Prostate gland (tissue), 2 donors: ENCODE measurements at regions not wholly inside any gene's neighbourhood (a gene's known extent, or its start where the extent isn't known, plus 50 kb on each side); places are given as distances from the start of the nearest gene placed in this dataset.

ENCODE experiments used
- DNase-seq: peaks from one replicate; pipeline ENCODE4 v3.0.0-alpha.2; 2019; ENCODE audit warnings: low spot score
- H3K27ac ChIP-seq, 2 donors: fragments of 200-600 bp; sonication (generic); 2 replicates each; pipeline ENCODE4 v1.5.1; 2017 to 2019
- H3K27me3 ChIP-seq: fragments of 200-600 bp; sonication (generic); replicated peaks from 2 replicates; pipeline ENCODE4 v1.5.1; 2019; ENCODE audit not compliant: insufficient read depth
- H3K36me3 ChIP-seq, 2 donors: fragments of 200-600 bp; sonication (generic); 1 replicate in 1 of 2; 2 replicates in 1 of 2; pipeline versions ENCODE4 v1.5.1 to v1.8.1; 2017 to 2019
- H3K4me1 ChIP-seq: fragments of 200-600 bp; sonication (generic); replicated peaks from 2 replicates; pipeline ENCODE4 v1.5.1; 2019
- H3K4me3 ChIP-seq, 2 donors: fragments of 200-600 bp; sonication (generic); 2 replicates each; pipeline ENCODE4 v1.5.1; 2017 to 2019
- H3K9me3 ChIP-seq: fragments of 200-600 bp; sonication (generic); 2 replicates; pipeline ENCODE4 v1.5.1; 2017
- CTCF ChIP-seq, 4 experiments: fragments of 200-600 bp in 2 of 4; fragments of 450-650 bp in 2 of 4; sonication (generic) in 2 of 4; IDR thresholded peaks; 1 replicate in 3 of 4; 2 replicates in 1 of 4; pipeline ENCODE4 v1.5.1; 2016 to 2019; ENCODE audit warnings: antibody characterized with exemption in 4 of 4, mild to moderate bottlenecking in 2 of 4, moderate library complexity in 2 of 4
- POLR2A ChIP-seq: fragments of 450-650 bp; IDR thresholded peaks from one replicate; pipeline ENCODE4 v1.6.1; 2016; ENCODE audit warnings: antibody characterized with exemption, mild to moderate bottlenecking
- POLR2AphosphoS5 ChIP-seq: sonication (generic); formaldehyde crosslinking; IDR thresholded peaks from one replicate; pipeline ENCODE4 v1.6.1; 2017; ENCODE audit warnings: antibody characterized with exemption
- WGBS: methylation state at CpG from one replicate; pipeline ENCODE4 v1.1.5; 2018; 5-methylcytosine and 5-hydroxymethylcytosine counted together
- intact Hi-C: fragments of 100-400 bp; cut with DNase I; formaldehyde crosslinking; loops from one replicate; pipeline ENCODE4 v1.14.2; 2022

GRCh38 chr9:107193251-107193650, 89.8 kb upstream of the RAD23B start:
- Histone ChIP-seq H3K4me1 (no peaks in the 10 kb centered on the region), H3K9me3 (no peaks in the 10 kb centered on the region), H3K27me3 (no peaks in the 10 kb centered on the region), H3K27ac (no peak overlapping the region), H3K4me3 (no peak overlapping the region), H3K36me3 (no peaks in the 10 kb centered on the region)
- no peak for DNase-seq
- intact Hi-C loops, result no loop called here
- WGBS, result 68% methylated on average over 3 of the region's 3 CpGs
- TF ChIP-seq CTCF (IDR thresholded peaks at IDR 0.05) (no peak), POLR2AphosphoS5 (no peak), POLR2A (no peak)

- H3K27me3 ChIP-seq, result no peaks in the 10 kb centered on the region
- DNase-seq, result no peak
- H3K36me3 ChIP-seq, result no peaks in the 10 kb centered on the region
- intact Hi-C loops, result no loop called here
- no peak overlapping the region for H3K4me3 ChIP-seq
- TF ChIP-seq CTCF (IDR thresholded peaks at IDR 0.05) (no peak), POLR2AphosphoS5 (no peak), POLR2A (no peak)
- H3K9me3 ChIP-seq, result no peaks in the 10 kb centered on the region
- no peaks in the 10 kb centered on the region for H3K4me1 ChIP-seq
- 83% methylated on average over 3 of the region's 3 CpGs for WGBS
- no peak overlapping the region for H3K27ac ChIP-seq
These were observed 84.4 kb upstream of the RAD23B start for GRCh38 chr9:107198718-107199117.

- intact Hi-C loops, result no loop called here
- TF ChIP-seq POLR2AphosphoS5 (no peak), POLR2A (no peak), CTCF (IDR thresholded peaks at IDR 0.05) (no peak)
- no peaks in the 10 kb centered on the region for H3K9me3 ChIP-seq
- no peaks in the 10 kb centered on the region for H3K4me1 ChIP-seq
- H3K4me3 ChIP-seq, result no peak overlapping the region
- 86% methylated on average over 3 of the region's 3 CpGs for WGBS
- no peak overlapping the region for H3K27ac ChIP-seq
- no peaks in the 10 kb centered on the region for H3K36me3 ChIP-seq
- H3K27me3 ChIP-seq, result no peaks in the 10 kb centered on the region
- DNase-seq, result no peak
These were observed 75.0 kb upstream of the RAD23B start for GRCh38 chr9:107208121-107208520.

- no peaks in the 10 kb centered on the region for H3K27me3 ChIP-seq
- 97% methylated on average over 6 of the region's 6 CpGs for WGBS
- no peak overlapping the region for H3K4me3 ChIP-seq
- H3K9me3 ChIP-seq, result no peaks in the 10 kb centered on the region
- intact Hi-C loops, result no loop called here
- H3K4me1 ChIP-seq, result no peaks in the 10 kb centered on the region
- no peak overlapping the region for H3K27ac ChIP-seq
- TF ChIP-seq POLR2AphosphoS5, result no peak
- no peak for TF ChIP-seq POLR2A
- TF ChIP-seq CTCF (IDR thresholded peaks at IDR 0.05), result no peak
- DNase-seq, result no peak
- H3K36me3 ChIP-seq, result no peaks in the 10 kb centered on the region
These were observed 72.3 kb upstream of the RAD23B start for GRCh38 chr9:107210775-107211174.

- no peak for TF ChIP-seq CTCF (IDR thresholded peaks at IDR 0.05)
- WGBS, result 62% methylated on average over 9 of the region's 9 CpGs
- no peaks in the 10 kb centered on the region for H3K27me3 ChIP-seq
- no peaks in the 10 kb centered on the region for H3K9me3 ChIP-seq
- no peak overlapping the region for H3K27ac ChIP-seq
- intact Hi-C loops, result no loop called here
- no peak for DNase-seq
- no peaks in the 10 kb centered on the region for H3K36me3 ChIP-seq
- H3K4me3 ChIP-seq, result no peak overlapping the region
- no peaks in the 10 kb centered on the region for H3K4me1 ChIP-seq
These were observed 71.7 kb upstream of the RAD23B start for GRCh38 chr9:107211284-107211923.
